CD4-positive, alpha-beta T cell (primary cell): ENCODE measurements at regions not wholly inside any gene's neighbourhood (a gene's known extent, or its start where the extent isn't known, plus 50 kb on each side); places are given as distances from the start of the nearest gene placed in this dataset.

Experiments used
- ATAC-seq: fragments of 200-7000 bp; cut with Tn5 transposase; one replicate; pipeline ENCODE4 v1.10.0; 2022; ENCODE audit warnings: mild to moderate bottlenecking; ENCODE audit not compliant: poor library complexity
- CTCF ChIA-PET: fragments of 350-600 bp; sonication (Branson Sonifier 250); formaldehyde crosslinking; loops from one replicate; lab custom pipeline; 2021; ENCODE audit warnings: antibody characterized with exemption, inconsistent platforms; lab: Charles Lee
- POLR2A ChIA-PET: fragments of 350-600 bp; sonication (Branson Sonifier 250); formaldehyde crosslinking; loops from one replicate; lab custom pipeline; 2021; ENCODE audit warnings: antibody characterized with exemption, inconsistent platforms; lab: Charles Lee
- DNase-seq, 14 experiments: peaks; one replicate each; pipeline ENCODE4 v3.0.0-alpha.2; 2013 to 2020; ENCODE audit warnings: mixed read lengths in 2 of 14
- H3K27ac ChIP-seq, 2 donors: one replicate each; pipeline versions ENCODE4 v1.5.1 to v1.7.0; 2013; ENCODE audit warnings: low read length in 2 of 2, low read depth in 1 of 2, mild to moderate bottlenecking in 1 of 2
- H3K27me3 ChIP-seq, 2 experiments: 1 replicate in 1 of 2; 2 replicates in 1 of 2; pipeline versions ENCODE4 v1.6.1 to v1.7.0; 2013; ENCODE audit warnings: low read length in 2 of 2, control low read depth in 1 of 2, mild to moderate bottlenecking in 1 of 2, moderate library complexity in 1 of 2; ENCODE audit not compliant: insufficient read depth in 2 of 2, control insufficient read depth in 1 of 2
- H3K36me3 ChIP-seq: one replicate; pipeline ENCODE4 v1.6.1; 2013; ENCODE audit warnings: low read length, control low read depth; ENCODE audit not compliant: insufficient read depth
- H3K4me1 ChIP-seq: one replicate; pipeline ENCODE4 v1.6.1; 2013; ENCODE audit warnings: low read length, control low read depth; ENCODE audit not compliant: insufficient read depth
- H3K4me3 ChIP-seq: one replicate; pipeline ENCODE4 v1.5.1; 2013; ENCODE audit warnings: mild to moderate bottlenecking, low read length, moderate library complexity
- H3K9me3 ChIP-seq, 2 experiments: 1 replicate in 1 of 2; 2 replicates in 1 of 2; pipeline versions ENCODE4 v1.6.1 to v1.7.0; 2013; ENCODE audit warnings: low read length in 2 of 2, mild to moderate bottlenecking in 2 of 2, control low read depth in 1 of 2, moderate library complexity in 1 of 2; ENCODE audit not compliant: control insufficient read depth in 1 of 2, insufficient read depth in 1 of 2
- H3K27ac Mint-ChIP-seq: one replicate; pipeline ENCODE4 v1.8.0; 2020; ENCODE audit warnings: mixed read lengths
- H3K27me3 Mint-ChIP-seq: one replicate; pipeline ENCODE4 v1.8.0; 2021; ENCODE audit warnings: mixed read lengths
- H3K36me3 Mint-ChIP-seq: one replicate; pipeline ENCODE4 v1.8.0; 2021; ENCODE audit warnings: low read depth, mixed read lengths
- H3K4me1 Mint-ChIP-seq: one replicate; pipeline ENCODE4 v1.8.0; 2021; ENCODE audit warnings: low read depth, mixed read lengths
- H3K4me3 Mint-ChIP-seq: one replicate; pipeline ENCODE4 v1.8.0; 2020; ENCODE audit warnings: mild to moderate bottlenecking, mixed read lengths
- H3K9me3 Mint-ChIP-seq: one replicate; pipeline ENCODE4 v1.8.0; 2020; ENCODE audit warnings: mixed read lengths
- intact Hi-C, 2 experiments: fragments of 100-400 bp; cut with DNase I in 1 of 2; cut with micrococcal nuclease in 1 of 2; formaldehyde crosslinking; loops; one replicate each; pipeline versions ENCODE4 v1.15.1 to v1.9.0; 2023 to 2025; cut with DNase I, micrococcal nuclease
- TF ChIP-seq, protein P1 (sequence below): fragments of 200-600 bp; IDR thresholded peaks from one replicate; pipeline ENCODE4 v1.8.0; 2022; ENCODE audit warnings: antibody characterized with exemption, mild to moderate bottlenecking

DNA sequence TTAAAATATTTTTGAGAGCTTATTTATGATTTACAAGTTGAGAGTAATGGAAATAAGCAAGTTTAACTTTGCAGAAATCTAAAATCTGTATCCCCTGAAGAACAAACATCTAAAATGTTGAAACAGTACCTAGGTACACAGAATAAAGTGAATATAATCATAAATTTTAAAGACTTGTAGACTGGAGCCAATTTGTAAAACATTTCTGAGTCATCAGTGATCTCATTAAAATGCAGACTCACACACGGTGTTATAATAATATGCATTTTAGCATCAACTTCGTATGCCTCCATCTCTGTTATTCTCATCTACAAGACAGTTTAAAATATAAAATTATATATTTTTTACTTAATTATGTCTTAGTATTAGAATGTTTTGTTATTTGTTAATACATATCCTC lies 399.5 kb upstream of the GOLIM4 start:
- TF ChIP-seq, protein P1, sequence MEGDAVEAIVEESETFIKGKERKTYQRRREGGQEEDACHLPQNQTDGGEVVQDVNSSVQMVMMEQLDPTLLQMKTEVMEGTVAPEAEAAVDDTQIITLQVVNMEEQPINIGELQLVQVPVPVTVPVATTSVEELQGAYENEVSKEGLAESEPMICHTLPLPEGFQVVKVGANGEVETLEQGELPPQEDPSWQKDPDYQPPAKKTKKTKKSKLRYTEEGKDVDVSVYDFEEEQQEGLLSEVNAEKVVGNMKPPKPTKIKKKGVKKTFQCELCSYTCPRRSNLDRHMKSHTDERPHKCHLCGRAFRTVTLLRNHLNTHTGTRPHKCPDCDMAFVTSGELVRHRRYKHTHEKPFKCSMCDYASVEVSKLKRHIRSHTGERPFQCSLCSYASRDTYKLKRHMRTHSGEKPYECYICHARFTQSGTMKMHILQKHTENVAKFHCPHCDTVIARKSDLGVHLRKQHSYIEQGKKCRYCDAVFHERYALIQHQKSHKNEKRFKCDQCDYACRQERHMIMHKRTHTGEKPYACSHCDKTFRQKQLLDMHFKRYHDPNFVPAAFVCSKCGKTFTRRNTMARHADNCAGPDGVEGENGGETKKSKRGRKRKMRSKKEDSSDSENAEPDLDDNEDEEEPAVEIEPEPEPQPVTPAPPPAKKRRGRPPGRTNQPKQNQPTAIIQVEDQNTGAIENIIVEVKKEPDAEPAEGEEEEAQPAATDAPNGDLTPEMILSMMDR = no peak
- Mint-ChIP-seq H3K4me3 (no peak overlapping the region), H3K27me3 (no peaks in the 10 kb centered on the region), H3K36me3 (no peaks in the 10 kb centered on the region), H3K4me1 (no peaks in the 10 kb centered on the region), H3K9me3 (no peaks in the 10 kb centered on the region), H3K27ac (no peak overlapping the region)
- Histone ChIP-seq H3K4me1 (no peaks in the 10 kb centered on the region), H3K27ac (no peak overlapping the region), H3K36me3 (no peaks in the 10 kb centered on the region), H3K27me3 (no peaks in the 10 kb centered on the region), H3K4me3 (no peak overlapping the region), H3K9me3 (no peaks in the 10 kb centered on the region)
- ATAC-seq (no peak), DNase-seq (no peak)
- ChIA-PET CTCF (no interaction called here), POLR2A (no interaction called here)
- intact Hi-C loops = no loop called here

DNA sequence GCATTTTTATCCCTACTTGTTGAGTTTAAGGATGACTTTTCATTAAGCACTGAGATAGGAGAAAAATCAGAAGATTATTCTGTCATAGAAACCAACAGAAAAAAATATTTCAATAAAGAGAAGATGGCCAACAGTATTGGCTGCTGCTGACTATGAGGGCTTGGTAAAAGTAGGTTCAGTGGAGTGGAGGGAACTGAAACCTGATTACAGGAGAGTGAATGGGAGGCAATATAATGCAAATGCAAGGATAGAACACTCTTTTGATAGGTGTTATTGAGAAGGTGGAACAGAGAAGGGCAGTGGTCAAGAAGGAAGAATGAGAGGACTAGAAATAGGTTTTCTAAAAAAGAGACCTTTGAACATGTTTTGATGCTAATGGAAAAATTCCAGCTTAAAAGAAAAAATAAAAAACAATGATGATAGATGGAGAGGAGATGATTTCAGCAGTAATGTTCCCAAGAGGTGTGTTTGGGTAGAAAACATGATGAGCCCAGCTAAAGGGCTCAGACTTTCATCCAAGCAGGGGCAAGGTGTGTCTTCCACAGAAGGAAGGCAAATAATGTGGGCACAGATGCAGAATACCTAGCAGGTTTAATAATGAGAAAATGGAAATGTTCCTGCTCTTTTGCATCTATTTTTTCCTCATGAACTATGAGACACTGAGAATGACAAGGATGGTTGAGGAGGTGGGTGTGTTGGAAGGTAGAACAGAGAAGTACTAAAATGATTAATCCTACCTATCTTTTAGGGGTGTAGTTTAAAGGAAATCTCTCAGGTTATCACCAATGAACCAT lies 397.9 kb upstream of the GOLIM4 start:
- Mint-ChIP-seq H3K9me3 (no peaks in the 10 kb centered on the region), H3K27me3 (no peaks in the 10 kb centered on the region), H3K4me3 (no peak overlapping the region), H3K36me3 (no peaks in the 10 kb centered on the region), H3K27ac (no peak overlapping the region), H3K4me1 (no peaks in the 10 kb centered on the region)
- Histone ChIP-seq H3K27ac (no peak overlapping the region), H3K27me3 (no peaks in the 10 kb centered on the region), H3K4me3 (no peak overlapping the region), H3K36me3 (no peaks in the 10 kb centered on the region), H3K4me1 (no peaks in the 10 kb centered on the region), H3K9me3 (no peaks in the 10 kb centered on the region)
- CTCF ChIA-PET = no interaction called here
- ATAC-seq = no peak
- intact Hi-C loops = no loop called here
- DNase-seq = no peak
- POLR2A ChIA-PET = no interaction called here
- TF ChIP-seq, protein P1 = no peak

DNA sequence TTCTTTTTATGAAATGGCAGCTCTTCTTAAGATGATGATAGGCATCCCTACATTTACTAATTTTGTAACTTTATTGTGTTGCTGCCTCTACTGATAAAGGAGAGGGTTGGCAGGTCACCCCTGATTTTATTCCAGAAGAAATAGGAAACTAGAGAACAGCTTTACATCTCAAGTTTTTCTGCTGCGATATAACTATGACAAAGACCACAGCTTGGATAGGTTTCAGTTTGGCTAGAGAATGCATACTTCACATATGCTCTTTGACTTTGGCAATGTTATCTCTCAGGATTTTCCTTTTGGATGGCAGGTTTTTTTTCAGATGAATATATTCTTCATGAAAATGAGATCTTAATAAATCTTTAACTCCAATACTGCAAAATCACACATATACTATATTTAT lies 395.3 kb upstream of the GOLIM4 start:
- TF ChIP-seq, protein P1 = no peak
- ATAC-seq = no peak
- POLR2A ChIA-PET = no interaction called here
- CTCF ChIA-PET = interaction anchor here (0.6 kb wide), 1 partner anchor 19 kb away, joined by 4 read pairs; no protein-coding TSS in a partner anchor
- intact Hi-C loops = no loop called here
- no peaks in the 10 kb centered on the region for H3K27me3 ChIP-seq
- no peak overlapping the region for H3K4me3 Mint-ChIP-seq
- H3K4me1 ChIP-seq = no peaks in the 10 kb centered on the region
- H3K9me3 ChIP-seq = no peaks in the 10 kb centered on the region
- no peak overlapping the region for H3K27ac ChIP-seq
- no peak overlapping the region for H3K27ac Mint-ChIP-seq
- no peaks in the 10 kb centered on the region for H3K36me3 Mint-ChIP-seq
- no peaks in the 10 kb centered on the region for H3K9me3 Mint-ChIP-seq
- H3K4me3 ChIP-seq = no peak overlapping the region
- no peaks in the 10 kb centered on the region for H3K27me3 Mint-ChIP-seq
- no peak for DNase-seq
- no peaks in the 10 kb centered on the region for H3K4me1 Mint-ChIP-seq
- no peaks in the 10 kb centered on the region for H3K36me3 ChIP-seq
